Mucosa of gallbladder (tissue), 1 donor: ENCODE measurements at regions not wholly inside any gene's neighbourhood (a gene's known extent, or its start where the extent isn't known, plus 50 kb on each side); places are given as distances from the start of the nearest gene placed in this dataset.
"Not testable (repeated sequence)": the region's sequence is repeated elsewhere in the genome, so short reads cannot be mapped to it uniquely, and the experiment has no call there.

Experiments
- DNase-seq: peaks from one replicate; pipeline ENCODE4 v3.0.0-alpha.2; 2020; ENCODE audit warnings: low spot score
- donor health status: DM: no; HTN: no; CAD: no.

- DNase-seq: not testable (repeated sequence)
Measured at GRCh38 chr12:116327992-116328391, 50.5 kb upstream of the MED13L start.

- DNase-seq: no peak
Measured at GRCh38 chr12:116331876-116332275, 54.4 kb upstream of the MED13L start.

GRCh38 chr12:116332705-116333380, 55.4 kb upstream of the MED13L start:
- no peak for DNase-seq

- DNase-seq: no peak
Measured at GRCh38 chr12:116333402-116333801, 55.9 kb upstream of the MED13L start.

GRCh38 chr12:116336542-116337065, 59.1 kb upstream of the MED13L start:
- no peak for DNase-seq

- no peak for DNase-seq
Measured at GRCh38 chr12:116337312-116337711, 59.8 kb upstream of the MED13L start.

- no peak for DNase-seq
Measured at GRCh38 chr12:116338064-116338846, 60.8 kb upstream of the MED13L start.

- DNase-seq: no peak
Measured at GRCh38 chr12:116339062-116339461, 61.6 kb upstream of the MED13L start.

GRCh38 chr12:116339800-116340371, 62.4 kb upstream of the MED13L start:
- DNase-seq: no peak

- DNase-seq: no peak
Measured at GRCh38 chr12:116343331-116343884, 65.9 kb upstream of the MED13L start.

GRCh38 chr12:116346222-116346621, 68.7 kb upstream of the MED13L start:
- DNase-seq: peak; percentile 38

GRCh38 chr12:116346741-116347140, 69.2 kb upstream of the MED13L start:
- DNase-seq: peak; percentile 45

GRCh38 chr12:116347265-116347664, 69.8 kb upstream of the MED13L start:
- DNase-seq: no peak

- no peak for DNase-seq
Measured at GRCh38 chr12:116352315-116352835, 74.9 kb upstream of the MED13L start.

GRCh38 chr12:116353958-116354357, 76.5 kb upstream of the MED13L start:
- peak; percentile 12 for DNase-seq

GRCh38 chr12:116354534-116354933, 77.0 kb upstream of the MED13L start:
- DNase-seq: no peak

GRCh38 chr12:116354950-116355783, 77.7 kb upstream of the MED13L start:
- DNase-seq: no peak

GRCh38 chr12:116358536-116358892, 81.0 kb upstream of the MED13L start:
- no peak for DNase-seq

GRCh38 chr12:116358893-116359761, 81.6 kb upstream of the MED13L start:
- peak; percentile 96 for DNase-seq
